Stimulated activated CD8-positive, alpha-beta memory T cell treated with anti-CD3 and anti-CD28 coated beads, Interleukin-7, amount 100 ng/mL, for 24 hours (primary cell): ENCODE measurements at regions not wholly inside any gene's neighbourhood (a gene's known extent, or its start where the extent isn't known, plus 50 kb on each side); places are given as distances from the start of the nearest gene placed in this dataset.
"Not testable (repeated sequence)": the region's sequence is repeated elsewhere in the genome, so short reads cannot be mapped to it uniquely, and the experiment has no call there.

Experiments
- DNase-seq: peaks from one replicate; pipeline ENCODE4 v3.0.0-alpha.2; 2020; ENCODE audit warnings: low read depth

- no peak for DNase-seq
Measured at GRCh38 chr6:56806368-56806767, 148.5 kb upstream of the BEND6 start.

- DNase-seq = no peak
Measured at GRCh38 chr6:56804996-56805395, 149.9 kb upstream of the BEND6 start.

GRCh38 chr6:56803594-56803993 lies 151.3 kb upstream of the BEND6 start:
- DNase-seq = no peak

GRCh38 chr6:56802584-56802983 lies 152.3 kb upstream of the BEND6 start:
- no peak for DNase-seq

- no peak for DNase-seq
Measured at GRCh38 chr6:56799989-56800388, 154.9 kb upstream of the BEND6 start.

- DNase-seq = no peak
Measured at GRCh38 chr6:56798163-56798562, 155.5 kb upstream of the DST start.

GRCh38 chr6:56796196-56796532 lies 153.5 kb upstream of the DST start:
- no peak for DNase-seq

GRCh38 chr6:56795466-56796195 lies 152.9 kb upstream of the DST start:
- DNase-seq = no peak

- no peak for DNase-seq
Measured at GRCh38 chr6:56794421-56794820, 151.7 kb upstream of the DST start.

- no peak for DNase-seq
Measured at GRCh38 chr6:56793938-56794337, 151.2 kb upstream of the DST start.

GRCh38 chr6:56790414-56790813 lies 147.7 kb upstream of the DST start:
- no peak for DNase-seq

GRCh38 chr6:56789879-56790278 lies 147.2 kb upstream of the DST start:
- no peak for DNase-seq

- DNase-seq = no peak
Measured at GRCh38 chr6:56789342-56789741, 146.7 kb upstream of the DST start.

GRCh38 chr6:56787209-56787608 lies 144.5 kb upstream of the DST start:
- no peak for DNase-seq

GRCh38 chr6:56786256-56786655 lies 143.6 kb upstream of the DST start:
- no peak for DNase-seq

GRCh38 chr6:56785536-56785935 lies 142.8 kb upstream of the DST start:
- not testable (repeated sequence) for DNase-seq

- not testable (repeated sequence) for DNase-seq
Measured at GRCh38 chr6:56780109-56780508, 137.4 kb upstream of the DST start.

GRCh38 chr6:56778503-56778902 lies 135.8 kb upstream of the DST start:
- DNase-seq = not testable (repeated sequence)

GRCh38 chr6:56775498-56776166 lies 132.9 kb upstream of the DST start:
- DNase-seq = no peak

- DNase-seq = no peak
Measured at GRCh38 chr6:56772737-56773184, 130.1 kb upstream of the DST start.

- DNase-seq = no peak
Measured at GRCh38 chr6:56771929-56772607, 129.4 kb upstream of the DST start.

GRCh38 chr6:56771189-56771588 lies 128.5 kb upstream of the DST start:
- DNase-seq = no peak

GRCh38 chr6:56770011-56770520 lies 127.4 kb upstream of the DST start:
- no peak for DNase-seq
